ENCODE measurements at regions not wholly inside any gene's neighbourhood (a gene's known extent, or its start where the extent isn't known, plus 50 kb on each side); places are given as distances from the start of the nearest gene placed in this dataset.

DNA sequence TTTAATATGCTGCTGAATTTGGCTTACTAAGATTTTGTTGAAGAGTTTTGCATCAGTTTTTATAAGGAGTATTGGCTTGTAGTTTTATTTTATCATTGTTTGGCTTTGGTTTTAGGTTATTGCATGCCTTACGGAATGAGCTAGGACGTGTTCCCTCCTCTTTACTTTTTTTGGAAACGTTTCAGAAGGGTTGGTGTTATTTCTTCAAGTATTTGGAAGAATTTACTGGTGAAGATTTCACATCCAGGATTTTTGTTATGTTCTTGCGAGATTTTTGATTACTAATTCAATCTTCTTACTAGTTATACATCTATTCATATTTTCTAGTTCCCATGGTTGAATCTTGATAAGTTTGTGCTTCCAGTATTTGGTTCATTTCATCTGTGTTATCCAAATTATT is 823.2 kb downstream of the SLC6A15 start:
- Mint-ChIP-seq H3K4me1 (no peaks in the 10 kb centered on the region), H3K27me3 (ENCODE audit: low read depth in 3 of 3) (no peaks in the 10 kb centered on the region), H3K27ac (no peak overlapping the region), H3K4me3 (no peak overlapping the region), H3K9me3 (peaks cover 3 to 12% (median 7%) of the 10 kb centered on the region in 6 donors), H3K36me3 (peaks cover 0 to 3% (median 0%) of the 10 kb centered on the region in 3 donors)
- no peak for DNase-seq

DNA sequence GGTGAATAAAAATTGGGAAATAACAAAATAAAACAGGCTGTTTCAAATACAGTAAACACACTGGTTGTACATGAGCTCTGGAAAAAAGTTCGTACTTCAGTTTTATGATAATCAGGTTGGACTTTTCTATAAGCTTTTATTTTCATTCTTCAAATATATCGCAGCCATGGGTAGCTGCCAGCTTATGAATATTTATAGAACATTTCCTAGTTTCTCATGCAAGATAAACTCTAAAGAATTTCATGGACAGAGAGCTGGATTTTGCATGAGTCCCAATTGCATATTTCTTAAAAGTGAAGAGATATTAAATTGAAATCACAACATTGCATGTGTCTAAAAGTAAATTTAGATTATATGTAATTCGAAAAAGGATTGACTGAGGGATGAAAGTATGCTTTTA is 827.6 kb downstream of the SLC6A15 start:
- no peak for DNase-seq
- H3K4me1 Mint-ChIP-seq, result no peaks in the 10 kb centered on the region
- peaks cover 2 to 23% (median 8%) of the 10 kb centered on the region in 6 donors for H3K9me3 Mint-ChIP-seq
- H3K36me3 Mint-ChIP-seq, result no peaks in the 10 kb centered on the region
- H3K27ac Mint-ChIP-seq, result no peak overlapping the region
- no peak overlapping the region for H3K4me3 Mint-ChIP-seq
- H3K27me3 Mint-ChIP-seq (ENCODE audit: low read depth in 3 of 3), result no peaks in the 10 kb centered on the region

DNA sequence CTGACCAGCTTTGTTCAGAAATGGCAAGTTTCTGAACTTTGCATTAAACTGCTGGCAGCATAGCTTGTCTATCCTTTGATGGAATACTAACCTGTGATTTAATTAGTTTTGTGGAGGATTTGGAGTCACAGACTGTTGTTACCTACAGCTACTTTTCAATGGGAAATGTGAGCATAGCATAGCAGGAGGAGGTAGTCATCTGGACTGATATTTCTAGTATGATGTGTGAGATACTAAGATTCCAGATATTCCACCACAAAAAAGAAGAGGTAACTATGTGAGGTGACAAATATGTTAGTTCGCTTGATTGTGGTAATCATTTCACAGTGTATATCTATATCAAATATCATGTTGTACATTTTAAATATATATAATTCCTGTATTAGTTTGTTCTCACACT is 833.0 kb downstream of the SLC6A15 start:
- H3K9me3 Mint-ChIP-seq, result peaks cover 0 to 44% (median 15%) of the 10 kb centered on the region in 6 donors
- H3K4me1 Mint-ChIP-seq, result no peaks in the 10 kb centered on the region
- no peak for DNase-seq
- H3K27me3 Mint-ChIP-seq (ENCODE audit: low read depth in 3 of 3), result no peaks in the 10 kb centered on the region
- no peaks in the 10 kb centered on the region for H3K36me3 Mint-ChIP-seq
- H3K27ac Mint-ChIP-seq, result no peak overlapping the region
- no peak overlapping the region for H3K4me3 Mint-ChIP-seq

DNA sequence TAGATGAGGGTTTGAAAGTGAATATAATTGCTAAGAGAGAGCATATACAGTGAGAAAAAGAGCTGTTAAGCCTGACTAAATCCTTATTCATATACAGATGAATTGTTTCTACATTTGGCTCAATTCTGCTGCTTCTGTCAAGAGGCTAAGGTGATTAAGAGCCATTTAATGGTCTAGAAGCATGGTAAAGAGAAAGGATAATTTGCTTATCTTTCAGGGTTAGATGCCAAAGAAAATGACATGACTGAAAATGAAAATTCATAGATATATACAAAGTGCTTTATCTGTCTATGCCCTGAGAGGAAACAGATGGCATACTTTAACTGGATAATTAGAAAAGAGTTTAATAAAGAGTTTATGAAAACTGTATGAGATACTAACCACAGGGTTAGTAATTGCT is 834.9 kb downstream of the SLC6A15 start:
- no peak overlapping the region for H3K27ac Mint-ChIP-seq
- no peaks in the 10 kb centered on the region for H3K4me1 Mint-ChIP-seq
- H3K9me3 Mint-ChIP-seq, result peaks cover 0 to 62% (median 29%) of the 10 kb centered on the region in 6 donors
- no peaks in the 10 kb centered on the region for H3K36me3 Mint-ChIP-seq
- DNase-seq, result no peak
- H3K27me3 Mint-ChIP-seq (ENCODE audit: low read depth in 3 of 3), result no peaks in the 10 kb centered on the region
- H3K4me3 Mint-ChIP-seq, result no peak overlapping the region

DNA sequence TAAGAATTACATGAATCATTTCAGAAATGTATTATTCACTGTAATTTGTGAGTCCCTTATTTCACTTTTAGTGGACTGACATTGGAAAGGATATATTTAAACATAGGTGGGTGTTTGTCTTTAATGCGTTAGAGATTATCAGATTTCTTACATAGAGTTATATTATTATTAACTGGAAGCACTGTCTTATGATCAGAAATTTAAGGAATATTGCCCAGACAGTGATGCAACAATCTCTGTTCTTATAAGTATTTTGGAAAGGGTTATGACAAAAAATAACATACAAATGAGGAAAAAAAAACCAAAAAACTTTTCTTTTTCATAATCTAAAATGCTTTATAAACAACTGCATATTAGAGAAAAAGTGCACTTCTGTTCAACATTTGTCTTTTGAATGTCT is 836.6 kb downstream of the SLC6A15 start:
- Mint-ChIP-seq H3K4me3 (no peak overlapping the region), H3K4me1 (no peaks in the 10 kb centered on the region), H3K27ac (no peak overlapping the region), H3K36me3 (no peaks in the 10 kb centered on the region), H3K9me3 (peaks cover 8 to 58% (median 29%) of the 10 kb centered on the region in 6 donors), H3K27me3 (ENCODE audit: low read depth in 3 of 3) (no peaks in the 10 kb centered on the region)
- DNase-seq, result no peak

DNA sequence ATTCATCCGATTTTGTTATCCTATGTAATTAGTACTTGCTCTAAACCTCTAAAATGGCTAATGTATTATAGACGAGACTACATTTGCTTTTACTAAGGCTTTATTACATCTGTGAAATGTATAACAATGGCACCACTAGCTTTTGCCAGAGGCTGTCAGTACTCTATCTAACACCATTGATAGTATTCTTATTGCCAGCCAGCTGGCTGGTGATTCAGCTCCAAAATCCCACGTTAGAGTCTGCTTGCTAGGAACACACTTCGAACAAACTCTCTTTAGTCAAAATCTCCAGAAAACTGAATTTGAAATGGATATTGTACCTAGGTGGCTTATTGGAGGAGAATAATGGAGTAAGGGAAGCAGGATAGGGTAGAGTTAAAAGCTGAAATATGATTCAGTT is 839.2 kb downstream of the SLC6A15 start:
- Mint-ChIP-seq H3K27me3 (ENCODE audit: low read depth in 3 of 3) (no peaks in the 10 kb centered on the region), H3K36me3 (no peaks in the 10 kb centered on the region), H3K9me3 (peaks cover 10 to 58% (median 34%) of the 10 kb centered on the region in 6 donors), H3K4me3 (no peak overlapping the region), H3K4me1 (no peaks in the 10 kb centered on the region), H3K27ac (no peak overlapping the region)
- DNase-seq, result no peak

DNA sequence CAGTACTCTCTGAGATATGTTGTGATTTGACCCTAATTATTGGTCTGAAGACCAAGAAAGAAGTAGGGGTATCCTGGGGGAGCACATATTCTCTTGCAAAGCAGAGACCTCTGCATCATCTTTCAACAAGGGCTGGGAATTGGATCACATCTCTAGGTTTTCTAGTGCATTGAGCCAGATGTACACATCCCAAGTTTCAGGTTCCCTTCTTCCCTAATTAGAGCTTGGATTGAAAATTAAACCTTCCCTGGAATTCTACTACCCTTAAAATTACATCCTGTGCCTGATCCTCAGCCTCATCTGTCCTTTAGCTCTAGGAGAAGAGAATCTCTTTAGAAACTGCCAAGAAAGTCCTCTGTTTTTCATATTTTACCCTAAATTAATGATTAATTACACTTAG is 839.6 kb downstream of the SLC6A15 start:
- Mint-ChIP-seq H3K4me1 (no peaks in the 10 kb centered on the region), H3K27ac (no peak overlapping the region), H3K36me3 (no peaks in the 10 kb centered on the region), H3K9me3 (peaks cover 10 to 56% (median 33%) of the 10 kb centered on the region in 6 donors), H3K27me3 (ENCODE audit: low read depth in 3 of 3) (no peaks in the 10 kb centered on the region), H3K4me3 (no peak overlapping the region)
- no peak for DNase-seq

DNA sequence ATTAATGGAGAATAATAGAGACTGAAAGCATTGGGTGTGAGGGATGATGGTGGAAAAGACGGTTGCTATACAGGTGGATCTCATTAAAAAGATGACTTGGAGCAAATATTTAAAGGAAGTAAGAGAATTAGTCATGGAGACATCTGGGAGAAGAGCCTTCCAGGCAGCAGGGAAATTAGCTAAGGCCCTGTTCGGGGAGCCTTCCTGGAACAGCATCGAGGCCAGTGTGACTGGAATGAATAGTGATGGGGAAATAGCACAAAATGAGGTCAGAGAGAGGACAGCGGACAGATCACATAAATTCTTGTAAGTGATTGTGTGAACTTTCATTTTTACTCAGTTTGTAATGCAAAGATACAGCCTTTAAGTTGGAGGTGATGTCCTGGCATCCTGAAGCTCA is 842.3 kb downstream of the SLC6A15 start:
- no peaks in the 10 kb centered on the region for H3K36me3 Mint-ChIP-seq
- no peaks in the 10 kb centered on the region for H3K4me1 Mint-ChIP-seq
- H3K27ac Mint-ChIP-seq, result no peak overlapping the region
- no peak for DNase-seq
- no peaks in the 10 kb centered on the region for H3K27me3 Mint-ChIP-seq (ENCODE audit: low read depth in 3 of 3)
- H3K9me3 Mint-ChIP-seq, result peaks cover 10 to 65% (median 35%) of the 10 kb centered on the region in 6 donors
- no peak overlapping the region for H3K4me3 Mint-ChIP-seq

DNA sequence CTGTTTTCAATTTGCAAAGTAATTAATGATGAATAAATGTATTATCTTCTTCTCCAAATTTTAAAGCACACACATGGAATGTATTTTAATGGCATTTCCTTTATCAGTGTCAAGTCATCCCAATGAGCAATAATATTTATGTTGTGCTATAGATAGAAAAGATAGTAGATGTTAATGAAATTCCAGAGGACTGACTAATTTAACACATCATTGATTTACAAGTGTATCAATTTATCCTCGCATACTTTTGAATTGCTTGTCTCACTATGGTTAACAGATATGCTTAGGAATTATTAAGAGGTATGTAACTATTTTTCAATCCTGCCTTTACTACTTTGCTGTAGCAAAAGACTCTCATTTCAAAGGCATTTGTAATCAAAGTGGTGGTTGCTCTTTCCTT is 842.9 kb downstream of the SLC6A15 start:
- Mint-ChIP-seq H3K9me3 (peaks cover 10 to 64% (median 38%) of the 10 kb centered on the region in 6 donors), H3K4me3 (no peak overlapping the region), H3K4me1 (no peaks in the 10 kb centered on the region), H3K36me3 (no peaks in the 10 kb centered on the region), H3K27ac (no peak overlapping the region), H3K27me3 (ENCODE audit: low read depth in 3 of 3) (no peaks in the 10 kb centered on the region)
- no peak for DNase-seq

DNA sequence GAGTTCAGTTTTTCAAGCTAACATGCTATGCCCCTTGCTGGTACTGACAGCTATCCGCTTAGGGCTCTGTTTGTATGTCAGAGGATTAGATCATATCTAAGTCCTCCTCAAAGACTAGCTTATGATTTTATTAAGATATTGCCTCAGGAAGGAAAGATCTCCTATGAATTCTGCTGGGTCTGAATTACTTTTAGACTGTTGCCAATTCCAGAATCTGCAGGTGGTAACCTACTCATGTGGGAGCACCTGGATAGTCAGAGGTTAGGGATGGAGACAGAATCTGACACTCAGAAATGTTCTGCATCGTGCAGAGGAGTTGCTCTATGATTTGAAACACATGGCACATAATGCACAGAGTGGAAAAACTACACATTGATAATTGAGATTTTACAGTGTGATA is 843.4 kb downstream of the SLC6A15 start:
- Mint-ChIP-seq H3K4me1 (no peaks in the 10 kb centered on the region), H3K4me3 (no peak overlapping the region), H3K36me3 (no peaks in the 10 kb centered on the region), H3K9me3 (peaks cover 10 to 59% (median 35%) of the 10 kb centered on the region in 6 donors), H3K27me3 (ENCODE audit: low read depth in 3 of 3) (no peaks in the 10 kb centered on the region), H3K27ac (no peak overlapping the region)
- no peak for DNase-seq

DNA sequence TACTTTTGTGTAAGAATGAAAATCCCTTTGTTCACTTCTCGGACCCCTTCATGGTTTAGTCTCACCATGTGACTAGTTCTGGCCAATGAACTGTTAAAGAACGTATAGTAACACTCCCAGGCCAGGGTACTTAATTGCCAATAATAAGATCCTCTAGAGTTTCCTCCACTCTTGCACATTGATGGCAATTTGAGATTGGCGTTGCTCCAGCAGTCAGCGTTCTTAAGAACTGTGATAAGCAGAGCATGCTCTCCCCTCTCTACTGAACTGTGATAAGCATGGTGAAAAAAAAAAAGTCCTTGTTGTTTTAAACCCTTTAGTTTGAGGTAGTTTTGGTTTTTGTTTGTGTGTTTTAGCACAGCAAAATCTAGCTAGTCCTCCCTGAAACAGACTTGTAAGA is 854.5 kb downstream of the SLC6A15 start:
- H3K4me1 Mint-ChIP-seq, result no peaks in the 10 kb centered on the region
- peaks cover 0 to 5% (median 3%) of the 10 kb centered on the region in 3 donors for H3K36me3 Mint-ChIP-seq
- peaks cover 2 to 3% (median 2%) of the 10 kb centered on the region in 3 donors for H3K27me3 Mint-ChIP-seq (ENCODE audit: low read depth in 3 of 3)
- H3K9me3 Mint-ChIP-seq, result peaks cover 13 to 42% (median 23%) of the 10 kb centered on the region in 6 donors
- H3K27ac Mint-ChIP-seq, result no peak overlapping the region
- no peak for DNase-seq
- no peak overlapping the region for H3K4me3 Mint-ChIP-seq

DNA sequence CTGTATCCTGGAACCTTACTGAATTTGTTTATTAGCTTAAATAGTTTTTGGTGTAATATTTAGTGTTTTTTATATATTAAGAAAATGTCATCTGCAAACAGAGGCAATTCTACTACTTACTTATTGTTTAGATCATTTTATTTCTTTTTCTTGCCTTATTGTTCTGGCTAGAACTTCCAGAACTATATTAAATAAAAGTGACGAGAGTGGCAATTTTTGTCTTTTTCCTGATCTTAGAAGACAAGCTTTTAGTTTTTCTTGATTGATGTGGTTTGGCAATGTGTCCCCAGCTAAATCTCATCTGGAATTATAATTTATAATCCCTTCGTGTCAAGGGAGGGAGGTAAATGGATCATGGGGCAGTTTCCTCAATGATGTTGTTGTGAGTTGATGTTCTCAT is 857.8 kb downstream of the SLC6A15 start:
- Mint-ChIP-seq H3K9me3 (peaks cover 14 to 47% (median 20%) of the 10 kb centered on the region in 6 donors), H3K4me1 (no peaks in the 10 kb centered on the region), H3K27me3 (ENCODE audit: low read depth in 3 of 3) (peaks cover 2 to 3% (median 2%) of the 10 kb centered on the region in 3 donors), H3K27ac (no peak overlapping the region), H3K4me3 (no peak overlapping the region), H3K36me3 (peaks cover 0 to 5% (median 3%) of the 10 kb centered on the region in 3 donors)
- DNase-seq, result no peak

DNA sequence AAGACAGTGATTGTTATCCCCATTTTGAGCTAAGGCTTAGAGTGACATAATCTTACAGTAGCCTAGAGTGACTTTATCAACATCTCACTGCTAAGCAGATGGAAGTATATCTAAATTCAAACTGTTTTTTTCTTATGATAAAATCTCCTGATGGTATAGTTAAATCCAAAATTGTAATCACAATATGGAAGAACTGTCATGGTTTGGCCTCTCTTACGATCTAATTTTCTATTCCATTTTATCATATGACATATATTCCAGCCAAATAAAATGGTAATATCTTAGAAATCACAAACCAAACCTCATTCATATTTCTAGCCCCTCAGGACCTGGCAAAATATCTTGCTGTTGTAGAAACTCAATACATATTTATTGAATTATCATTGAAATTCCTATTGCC is 864.7 kb downstream of the SLC6A15 start:
- Mint-ChIP-seq H3K4me3 (no peak overlapping the region), H3K27ac (no peak overlapping the region), H3K36me3 (no peaks in the 10 kb centered on the region), H3K27me3 (ENCODE audit: low read depth in 3 of 3) (no peaks in the 10 kb centered on the region), H3K4me1 (no peaks in the 10 kb centered on the region), H3K9me3 (peaks cover 0 to 16% (median 2%) of the 10 kb centered on the region in 6 donors)
- DNase-seq, result no peak

DNA sequence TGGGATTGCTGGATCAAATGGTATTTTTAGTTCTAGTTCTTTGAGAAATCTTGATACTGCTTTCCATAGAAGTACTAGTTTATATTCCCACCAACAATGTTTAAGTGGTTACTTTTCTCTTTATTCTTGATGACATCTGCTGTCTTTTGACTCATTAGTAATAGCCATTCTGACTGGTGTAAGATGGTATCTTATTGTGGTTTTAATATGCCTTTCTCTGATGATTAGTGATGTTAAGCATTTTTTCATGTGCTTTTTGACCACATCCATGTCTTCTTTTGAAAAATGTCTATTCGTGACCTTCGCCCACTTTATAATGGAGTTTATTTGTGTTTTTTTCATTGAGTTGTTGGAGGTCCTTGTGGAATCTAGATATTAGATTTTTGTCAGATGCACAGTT is 865.7 kb downstream of the SLC6A15 start:
- Mint-ChIP-seq H3K4me1 (no peaks in the 10 kb centered on the region), H3K27ac (no peak overlapping the region), H3K27me3 (ENCODE audit: low read depth in 3 of 3) (no peaks in the 10 kb centered on the region), H3K4me3 (no peak overlapping the region), H3K36me3 (no peaks in the 10 kb centered on the region), H3K9me3 (peaks cover 0 to 16% (median 2%) of the 10 kb centered on the region in 6 donors)
- no peak for DNase-seq

DNA sequence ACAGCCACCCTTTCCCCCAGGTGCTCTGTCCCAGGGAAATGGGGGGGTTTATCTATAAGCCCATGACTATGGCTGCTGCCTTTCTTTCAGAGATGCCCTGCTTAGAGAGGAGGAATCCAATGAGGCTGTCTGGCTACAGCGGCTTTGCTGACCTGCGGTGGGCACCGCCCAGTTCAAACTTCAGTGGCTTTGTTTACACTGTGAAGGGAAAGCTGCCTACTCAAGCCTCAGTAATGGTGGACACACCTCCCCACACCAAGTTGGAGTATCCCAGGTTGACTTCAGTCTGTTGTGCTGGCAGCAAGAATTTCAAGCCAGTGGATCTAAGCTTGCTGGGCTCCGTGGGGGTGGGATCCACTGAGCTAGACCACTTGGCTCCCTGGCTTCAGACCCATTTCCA is 869.2 kb downstream of the SLC6A15 start:
- Mint-ChIP-seq H3K36me3 (no peaks in the 10 kb centered on the region), H3K27ac (no peak overlapping the region), H3K4me1 (no peaks in the 10 kb centered on the region), H3K4me3 (no peak overlapping the region), H3K27me3 (ENCODE audit: low read depth in 3 of 3) (no peaks in the 10 kb centered on the region), H3K9me3 (peaks cover 5 to 26% (median 15%) of the 10 kb centered on the region in 6 donors)
- DNase-seq, result no peak
